Ishikawa (cell line): ENCODE measurements at regions not wholly inside any gene's neighbourhood (a gene's known extent, or its start where the extent isn't known, plus 50 kb on each side); places are given as distances from the start of the nearest gene placed in this dataset.

Experiments
- CEBPB ChIP-seq: IDR thresholded peaks from 2 replicates; pipeline ENCODE4 v1.6.1; 2012
- CREB1 ChIP-seq: IDR thresholded peaks from 2 replicates; pipeline ENCODE4 v1.6.1; 2012; ENCODE audit warnings: low read depth
- EGR1 ChIP-seq: IDR thresholded peaks from 2 replicates; pipeline ENCODE4 v1.6.1; 2012
- EP300 ChIP-seq: IDR thresholded peaks from 2 replicates; pipeline ENCODE4 v1.6.1; 2012; ENCODE audit warnings: borderline replicate concordance
- FOXM1 ChIP-seq: IDR thresholded peaks from 2 replicates; pipeline ENCODE4 v1.6.1; 2012; ENCODE audit warnings: low read depth, borderline replicate concordance
- NFIC ChIP-seq: IDR thresholded peaks from 2 replicates; pipeline ENCODE4 v1.6.1; 2012
- RAD21 ChIP-seq: IDR thresholded peaks from 2 replicates; pipeline ENCODE4 v1.6.1; 2012; ENCODE audit warnings: low read depth
- REST ChIP-seq: IDR thresholded peaks from 2 replicates; pipeline ENCODE4 v1.6.1; 2012; ENCODE audit warnings: low read depth, mild to moderate bottlenecking
- TAF1 ChIP-seq: IDR thresholded peaks from 2 replicates; pipeline ENCODE4 v1.6.1; 2012; ENCODE audit warnings: low read depth, mild to moderate bottlenecking
- TCF12 ChIP-seq: IDR thresholded peaks from 2 replicates; pipeline ENCODE4 v1.6.1; 2012; ENCODE audit warnings: low read depth
- TEAD4 ChIP-seq: IDR thresholded peaks from 2 replicates; pipeline ENCODE4 v1.6.1; 2012
- USF1 ChIP-seq: IDR thresholded peaks from 2 replicates; pipeline ENCODE4 v1.6.1; 2012
- YY1 ChIP-seq: IDR thresholded peaks from 2 replicates; pipeline ENCODE4 v1.6.1; 2012; ENCODE audit warnings: low read depth
- ZBTB7A ChIP-seq: IDR thresholded peaks from 2 replicates; pipeline ENCODE4 v1.6.1; 2012; ENCODE audit warnings: low read depth
- TF ChIP-seq, protein P1 (sequence below): IDR thresholded peaks from 2 replicates; pipeline ENCODE4 v1.6.1; 2012

- TF ChIP-seq EP300, result no peak
- no peak for TF ChIP-seq EGR1
- TF ChIP-seq NFIC, result no peak
- TF ChIP-seq USF1, result no peak
- TF ChIP-seq, protein P1, sequence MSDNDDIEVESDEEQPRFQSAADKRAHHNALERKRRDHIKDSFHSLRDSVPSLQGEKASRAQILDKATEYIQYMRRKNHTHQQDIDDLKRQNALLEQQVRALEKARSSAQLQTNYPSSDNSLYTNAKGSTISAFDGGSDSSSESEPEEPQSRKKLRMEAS, result no peak
- no peak for TF ChIP-seq YY1
- TF ChIP-seq CREB1, result no peak
- no peak for TF ChIP-seq RAD21
- no peak for TF ChIP-seq REST
- TF ChIP-seq ZBTB7A, result no peak
- no peak for TF ChIP-seq FOXM1
- TF ChIP-seq TCF12, result no peak
- no peak for TF ChIP-seq TEAD4
- TF ChIP-seq CEBPB, result no peak
- TF ChIP-seq TAF1, result no peak
Observed at GRCh38 chr13:107222597-107222996, 654.7 kb upstream of the ARGLU1 start.

- no peak for TF ChIP-seq EGR1
- TF ChIP-seq YY1, result no peak
- TF ChIP-seq NFIC, result no peak
- no peak for TF ChIP-seq RAD21
- no peak for TF ChIP-seq USF1
- TF ChIP-seq TEAD4, result no peak
Observed at GRCh38 chr13:107220245-107220644, 652.3 kb upstream of the ARGLU1 start.

DNA sequence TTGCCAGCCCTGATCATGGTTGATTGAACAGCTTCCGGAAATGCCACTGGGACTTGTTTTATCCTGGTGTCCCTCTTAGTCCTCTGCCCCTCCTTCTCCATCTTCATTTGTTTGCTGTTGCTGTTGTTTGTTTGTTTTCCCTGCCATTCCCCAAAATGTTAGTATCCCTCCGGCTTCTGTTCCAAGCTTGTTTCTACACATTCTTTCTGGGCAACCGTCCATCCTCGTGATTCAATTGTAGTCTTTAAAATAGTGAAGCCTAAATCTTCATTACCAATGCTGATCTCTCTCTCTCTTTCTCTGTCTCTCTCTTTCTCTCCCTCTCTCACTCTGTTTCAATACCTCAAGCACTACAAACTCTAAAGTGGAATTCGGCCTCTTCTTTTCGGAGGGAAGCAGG is 649.3 kb upstream of the ARGLU1 start:
- TF ChIP-seq TCF12 (no peak), FOXM1 (no peak), EGR1 (no peak), USF1 (no peak), CEBPB (no peak), ZBTB7A (no peak), TAF1 (no peak), RAD21 (no peak), YY1 (no peak), CREB1 (no peak), REST (no peak)
- TF ChIP-seq, protein P1, result no peak

DNA sequence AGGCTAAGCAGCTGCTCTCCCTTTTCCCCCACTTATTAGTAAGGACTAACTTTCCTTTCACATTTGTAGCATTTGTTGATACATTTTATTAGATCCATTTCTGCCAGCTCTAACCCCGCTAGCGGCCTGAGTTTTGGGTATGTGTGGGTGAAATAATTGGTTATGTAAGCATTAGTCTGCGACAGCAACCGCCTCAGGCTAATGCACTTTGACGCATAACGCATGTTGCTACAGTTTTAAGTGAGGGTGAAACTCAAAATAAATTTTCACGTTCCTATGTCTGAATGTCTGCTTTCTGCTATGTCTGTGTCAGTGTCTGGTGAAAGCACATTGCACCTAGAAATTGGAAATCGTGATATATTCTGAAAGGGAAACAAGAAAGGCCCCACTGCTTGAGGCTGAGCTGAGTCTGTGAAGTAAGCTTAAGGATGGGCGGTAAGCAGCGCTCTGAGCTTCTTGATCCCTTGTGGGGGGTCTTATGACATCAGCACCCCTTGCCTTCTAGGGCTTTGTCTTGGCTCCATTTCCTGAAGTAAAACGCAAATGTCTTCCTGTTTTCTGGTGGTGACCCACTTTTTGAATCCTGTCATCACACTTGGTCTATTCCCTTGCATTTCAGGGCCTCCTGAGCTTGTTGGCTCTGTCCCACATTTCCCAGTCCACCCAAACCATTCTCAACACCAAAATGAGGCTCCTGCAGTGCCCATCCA is 648.3 kb upstream of the ARGLU1 start:
- TF ChIP-seq ZBTB7A, result no peak

DNA sequence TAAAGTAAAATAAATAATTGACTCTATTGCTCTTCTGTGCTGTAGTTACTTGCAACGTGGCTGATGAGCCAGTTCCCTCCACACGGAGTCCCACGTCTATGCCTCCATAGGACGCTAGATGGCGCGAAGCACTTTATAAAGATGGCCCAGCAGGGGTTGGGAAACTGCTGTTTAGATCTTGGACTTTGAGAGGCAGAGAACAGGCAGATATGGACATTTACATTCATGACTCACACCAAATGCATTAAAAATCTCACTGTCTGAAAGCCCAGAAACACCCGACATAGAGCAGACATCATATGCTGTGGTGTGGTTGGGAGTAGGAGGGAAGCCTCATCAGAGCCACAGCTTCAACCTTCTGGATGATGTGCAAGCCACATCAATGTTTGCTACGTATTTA is 643.1 kb upstream of the ARGLU1 start:
- no peak for TF ChIP-seq ZBTB7A
- no peak for TF ChIP-seq TEAD4
- peak; percentile 80 for TF ChIP-seq RAD21
- TF ChIP-seq FOXM1, result no peak
- TF ChIP-seq TAF1, result no peak

- TF ChIP-seq ZBTB7A (no peak), EGR1 (no peak), TEAD4 (no peak), EP300 (no peak), YY1 (no peak), USF1 (no peak), NFIC (no peak), CREB1 (no peak), CEBPB (no peak), REST (no peak), TCF12 (no peak)
Observed at GRCh38 chr13:107210723-107211030, 642.7 kb upstream of the ARGLU1 start.
